GM12891 (cell line): ENCODE measurements at regions not wholly inside any gene's neighbourhood (a gene's known extent, or its start where the extent isn't known, plus 50 kb on each side); places are given as distances from the start of the nearest gene placed in this dataset.
"Not testable (repeated sequence)": the region's sequence is repeated elsewhere in the genome, so short reads cannot be mapped to it uniquely, and the experiment has no call there.

Experiments used
- DNase-seq: peaks from one replicate; pipeline ENCODE4 v3.0.0; 2011; ENCODE audit warnings: low spot score; ENCODE audit not compliant: insufficient read length
- FAIRE-seq: peaks from 2 replicates; lab custom pipeline; 2011; peaks lifted over from hg19 to GRCh38; lab: Jason Lieb, UNC
- PAX5 ChIP-seq: IDR thresholded peaks from 2 replicates; pipeline ENCODE4 v1.6.1; 2011; ENCODE audit warnings: low read length, moderate library complexity, mild to moderate bottlenecking; ENCODE audit not compliant: insufficient read depth, severe bottlenecking
- POLR2A ChIP-seq: IDR thresholded peaks from 2 replicates; pipeline ENCODE4 v1.6.1; 2011; ENCODE audit warnings: low read depth, low read length, control low read depth
- POLR2AphosphoS5 ChIP-seq: IDR thresholded peaks from 2 replicates; pipeline ENCODE4 v1.6.1; 2011; ENCODE audit warnings: low read depth, low read length, control low read depth
- POU2F2 ChIP-seq: IDR thresholded peaks from 2 replicates; pipeline ENCODE4 v1.6.1; 2011; ENCODE audit warnings: low read depth, mild to moderate bottlenecking, control low read depth, low read length, moderate library complexity
- SPI1 ChIP-seq: IDR thresholded peaks from 2 replicates; pipeline ENCODE4 v1.6.1; 2011; ENCODE audit warnings: low read depth, low read length, control low read depth
- TAF1 ChIP-seq: IDR thresholded peaks from 2 replicates; pipeline ENCODE4 v1.6.1; 2011; ENCODE audit warnings: low read depth, low read length, control low read depth

DNA sequence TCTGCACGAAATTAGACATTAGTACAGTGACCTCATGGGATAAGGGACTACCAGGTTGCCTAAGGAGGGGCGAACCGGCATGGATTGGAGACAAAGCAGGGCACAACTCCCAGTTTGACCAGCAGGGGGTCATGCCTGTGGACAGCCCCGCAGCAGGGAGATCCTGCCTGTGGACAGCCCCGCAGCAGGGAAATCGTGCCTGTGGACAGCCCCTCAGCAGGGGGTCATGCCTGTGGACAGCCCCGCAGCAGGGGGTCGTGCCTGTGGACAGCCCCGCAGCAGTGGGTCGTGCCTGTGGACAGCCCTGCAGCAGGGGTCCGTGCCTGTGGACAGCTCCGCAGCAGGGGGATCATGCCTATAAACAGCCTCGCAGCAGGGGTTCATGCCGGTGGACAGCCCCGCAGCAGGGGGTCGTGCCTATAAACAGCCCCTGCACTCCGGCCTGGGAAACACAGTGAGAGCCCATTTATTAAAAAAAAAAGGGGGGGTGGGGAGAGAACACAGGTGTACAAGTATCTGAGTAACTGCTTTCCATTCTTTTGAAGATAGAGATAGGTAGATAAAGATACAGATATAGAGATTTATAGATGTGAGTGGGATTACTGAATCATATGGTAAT, 176.5 kb downstream of the FOXD4L6 start:
- not testable (repeated sequence) for FAIRE-seq, DNase-seq

DNA sequence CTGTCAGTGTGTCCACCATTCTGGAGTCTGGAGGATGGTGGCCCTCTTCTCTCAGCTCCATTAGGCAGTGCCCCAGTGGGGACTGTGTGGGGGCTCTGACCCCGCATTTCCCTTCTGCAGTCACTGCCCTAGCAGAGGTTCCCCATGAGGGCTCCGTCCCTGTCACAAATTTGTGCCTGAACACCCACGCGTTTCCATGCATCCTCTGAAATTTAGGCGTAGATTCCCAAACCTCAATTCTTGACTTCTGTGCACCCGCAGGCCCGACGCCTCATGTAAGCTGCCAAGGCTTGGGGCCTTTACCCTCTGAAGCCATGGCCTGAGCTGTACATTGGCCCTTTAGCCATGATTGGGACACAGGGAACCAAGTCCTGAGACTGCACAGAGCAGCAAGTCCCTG, 182.3 kb downstream of the FOXD4L6 start:
- not testable (repeated sequence) for FAIRE-seq

DNA sequence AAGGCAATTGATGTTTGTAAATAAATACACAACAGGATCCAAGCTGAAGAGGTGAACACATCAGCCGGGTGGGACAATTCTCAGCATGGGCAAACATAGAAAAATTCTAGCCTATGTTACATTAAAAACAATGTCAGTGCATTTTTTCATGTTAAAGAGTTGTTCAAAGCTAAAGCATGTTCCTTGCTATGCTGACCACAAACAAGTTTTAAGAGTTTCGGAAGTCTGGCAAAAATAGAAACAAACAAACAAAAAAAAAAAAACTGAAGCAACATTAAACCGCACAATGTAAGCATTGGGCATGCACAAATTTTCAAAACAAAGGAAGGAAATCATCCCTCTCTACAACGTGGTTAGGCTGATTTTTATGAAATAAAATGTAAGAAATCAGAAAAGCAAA, 185.8 kb downstream of the FOXD4L6 start:
- DNase-seq, FAIRE-seq: not testable (repeated sequence)

More for the DNA sequence above, 182.3 kb downstream of the FOXD4L6 start:
- not testable (repeated sequence) for DNase-seq

DNA sequence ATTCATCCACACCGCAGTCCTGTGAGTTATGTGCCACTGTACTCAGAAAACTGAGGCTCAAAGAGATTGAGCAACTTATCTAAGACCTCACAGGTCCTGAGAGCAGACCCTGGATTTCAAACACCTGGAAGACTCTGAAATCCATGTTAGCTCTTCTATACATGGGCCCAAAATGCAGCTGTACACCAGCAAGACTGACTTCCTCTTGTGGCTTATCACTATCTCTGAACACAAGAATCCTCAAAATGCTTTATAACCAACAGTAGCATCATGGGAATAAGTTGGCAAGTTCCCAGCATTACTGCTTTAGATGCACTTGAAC, 188.6 kb downstream of the FOXD4L6 start:
- not testable (repeated sequence) for DNase-seq, FAIRE-seq

DNA sequence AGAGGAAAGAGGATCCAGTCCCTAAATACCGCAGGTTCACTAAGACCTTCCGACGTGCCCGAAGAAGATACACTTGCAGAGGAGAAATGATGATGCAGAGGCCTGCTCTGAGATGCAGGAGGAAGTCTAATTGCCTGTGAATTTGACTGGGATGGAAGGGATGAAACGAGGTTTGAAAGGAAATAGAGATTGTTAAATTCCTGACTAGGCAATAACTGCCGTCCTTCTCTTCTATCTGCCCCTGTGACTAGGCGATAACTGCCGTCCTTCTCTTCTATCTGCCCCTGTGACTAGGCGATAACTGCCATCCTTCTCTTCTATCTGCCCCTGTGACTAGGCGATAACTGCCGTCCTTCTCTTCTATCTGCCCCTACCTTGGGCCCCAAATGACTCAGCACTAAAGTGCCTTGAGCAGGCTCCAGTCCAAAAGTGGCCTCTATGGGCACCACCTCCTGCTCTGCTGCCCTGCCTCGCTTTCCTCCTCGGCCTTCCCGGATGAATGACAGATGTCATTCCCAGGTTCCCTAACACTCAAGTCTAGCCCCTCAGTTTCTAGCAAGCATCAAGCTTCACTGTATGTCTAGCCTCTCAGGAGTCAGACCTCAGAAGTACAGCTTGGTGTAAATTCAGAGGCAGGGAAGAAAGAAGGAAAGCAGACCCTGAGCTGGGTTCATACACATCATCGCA, 189.1 kb downstream of the FOXD4L6 start:
- not testable (repeated sequence) for FAIRE-seq, DNase-seq

DNA sequence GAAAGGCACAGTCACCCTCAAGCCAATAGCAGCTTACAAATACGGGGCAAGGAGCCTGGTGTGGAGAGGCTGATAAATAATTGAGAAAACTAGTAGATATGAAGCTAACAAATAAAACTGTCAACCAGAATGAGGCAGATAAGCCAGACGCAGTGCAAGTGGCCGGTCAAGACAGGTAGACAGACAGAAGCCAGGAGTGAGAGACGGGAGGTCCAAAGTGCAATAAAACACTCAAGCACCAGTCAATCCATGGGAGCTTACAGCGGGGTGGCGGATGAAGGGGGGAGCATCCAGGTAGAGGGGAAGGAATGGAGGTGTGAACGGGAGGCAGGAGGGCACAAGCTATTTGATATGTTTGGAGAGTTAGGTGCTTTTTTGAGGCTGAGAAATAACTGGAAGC, 193.1 kb downstream of the FOXD4L6 start:
- TF ChIP-seq SPI1 (no peak), TAF1 (no peak), POLR2AphosphoS5 (no peak), POLR2A (no peak), POU2F2 (no peak), PAX5 (no peak)
- FAIRE-seq = no peak
- DNase-seq = no peak

DNA sequence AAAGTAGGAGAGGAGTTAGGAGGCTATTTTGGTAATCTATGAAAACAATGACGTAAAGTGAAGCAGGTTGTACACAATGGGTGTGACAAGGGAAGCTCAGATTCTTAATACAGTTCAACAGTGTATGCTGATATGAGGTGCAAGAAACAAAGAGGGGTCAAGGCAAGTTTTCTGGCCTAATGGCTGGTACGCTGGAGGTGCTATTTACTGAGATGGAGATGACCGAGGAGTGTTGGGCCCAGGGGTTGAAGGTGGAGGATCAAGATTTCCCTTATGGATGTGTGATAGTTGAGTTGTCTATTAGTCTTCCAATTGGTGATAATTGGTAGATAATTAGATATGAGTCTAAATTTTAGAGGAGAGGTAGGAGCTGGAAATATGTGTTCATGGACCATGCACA, 194.0 kb downstream of the FOXD4L6 start:
- not testable (repeated sequence) for FAIRE-seq, DNase-seq

DNA sequence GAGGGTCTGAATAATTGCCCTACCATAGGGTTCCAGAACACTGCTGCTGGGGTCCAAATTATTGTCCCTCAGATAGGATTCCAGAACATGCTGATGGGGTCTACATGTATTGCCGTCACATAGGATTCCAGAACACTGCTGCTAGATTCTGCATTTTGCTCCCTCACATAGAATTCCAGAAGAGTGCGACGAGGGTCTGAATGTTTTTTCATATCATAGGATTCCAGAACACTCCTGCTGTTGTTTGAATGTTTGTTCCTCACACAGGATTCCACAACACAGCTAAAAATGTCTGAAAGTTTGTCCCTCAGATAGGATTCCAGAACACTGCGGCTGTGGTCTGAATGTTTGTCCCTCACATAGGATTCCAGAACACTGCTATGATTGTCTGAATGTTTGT, 198.1 kb downstream of the FOXD4L6 start:
- FAIRE-seq, DNase-seq: not testable (repeated sequence)

DNA sequence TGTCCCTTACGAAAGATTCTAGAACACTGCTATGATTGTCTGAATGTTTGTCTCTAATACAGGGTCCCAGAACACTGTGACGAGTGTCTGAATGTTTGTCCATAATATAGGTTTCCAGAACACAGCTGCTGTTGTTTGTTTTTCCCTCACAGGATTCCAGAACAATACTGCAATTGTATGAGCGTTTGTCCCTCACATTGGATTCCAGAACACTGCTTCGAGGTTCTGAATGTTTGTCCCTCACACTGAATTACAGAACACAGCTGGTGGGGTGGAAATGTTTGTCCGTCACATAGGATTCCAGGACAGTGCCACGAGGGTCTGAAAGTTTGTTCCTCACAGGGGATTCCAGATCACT, 199.0 kb downstream of the FOXD4L6 start:
- DNase-seq, FAIRE-seq: not testable (repeated sequence)

DNA sequence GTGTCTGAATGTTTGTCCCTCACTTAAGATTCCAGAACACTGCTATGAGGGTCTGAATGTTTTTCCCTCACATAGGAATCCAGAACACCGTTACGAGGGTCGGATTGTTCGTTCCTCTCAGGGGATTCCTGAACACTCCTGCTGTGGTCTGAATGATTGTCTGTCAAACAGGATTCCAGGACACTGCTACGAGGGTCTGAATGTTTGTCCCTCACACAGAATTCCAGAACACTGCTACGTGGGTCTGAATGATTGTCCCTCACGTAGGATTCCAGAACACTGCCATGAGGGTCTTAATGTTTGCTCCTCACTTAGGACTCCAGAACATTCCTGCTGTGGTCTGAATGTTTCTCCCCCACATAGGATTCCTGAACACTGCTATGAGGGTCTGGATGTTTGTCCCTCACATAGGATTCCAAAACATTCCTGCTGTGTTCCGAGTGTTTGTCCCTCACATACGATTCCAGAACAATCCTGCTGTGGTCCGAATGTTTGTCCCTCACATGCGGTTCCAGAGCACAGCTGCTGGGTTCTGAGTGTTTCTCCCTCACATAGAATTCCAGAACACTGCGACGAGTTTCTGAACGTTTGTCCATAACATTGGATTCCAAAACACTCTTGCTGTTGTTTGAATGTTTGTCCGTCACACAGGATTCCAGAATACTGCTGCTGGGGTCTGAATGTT, 199.5 kb downstream of the FOXD4L6 start:
- DNase-seq (no peak), FAIRE-seq (no peak)
- TF ChIP-seq TAF1 (no peak), POU2F2 (no peak), POLR2AphosphoS5 (no peak), SPI1 (no peak), PAX5 (no peak), POLR2A (no peak)

DNA sequence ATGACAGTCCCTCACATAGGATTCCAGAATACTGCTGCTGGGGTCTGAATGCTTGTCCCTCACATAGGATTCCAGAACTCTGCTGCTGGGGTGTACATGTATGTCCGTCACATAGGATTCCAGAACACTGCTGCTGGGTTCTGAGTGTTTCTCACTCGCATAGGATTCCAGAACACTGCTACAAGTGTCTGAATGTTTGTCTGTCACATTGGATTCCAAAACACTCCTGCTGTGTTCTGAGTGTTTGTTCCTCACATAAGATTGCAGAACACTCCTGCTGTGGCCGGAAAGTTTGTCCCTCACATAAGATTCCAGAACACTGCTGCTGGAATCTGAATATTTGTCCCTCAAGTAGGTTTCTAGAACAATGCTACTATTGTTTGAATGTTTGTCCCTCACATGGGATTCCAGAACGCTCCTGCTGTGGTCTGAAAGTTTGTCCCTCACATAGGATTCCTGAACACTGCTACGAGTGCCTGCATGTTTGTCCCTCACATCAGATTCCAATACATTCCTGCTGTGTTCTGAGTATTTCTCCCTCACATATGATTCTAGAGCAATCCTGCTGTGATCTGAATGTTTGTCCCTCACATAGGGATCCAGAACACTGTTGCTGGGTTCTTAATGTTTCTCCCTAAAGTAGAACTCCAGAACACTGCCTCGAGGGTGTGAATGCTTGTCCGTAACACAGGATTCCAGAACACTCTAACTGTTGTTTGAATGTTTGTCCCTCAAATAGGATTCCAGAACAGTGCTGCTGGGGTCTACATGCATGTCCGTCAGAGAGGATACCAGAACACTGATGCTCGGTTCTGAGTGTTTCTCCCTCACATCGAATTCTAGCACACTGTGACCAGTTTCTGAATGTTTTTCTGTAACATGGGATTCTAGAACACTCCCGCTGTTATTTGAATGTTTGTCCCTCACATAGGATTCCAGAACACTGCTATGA, 200.4 kb downstream of the FOXD4L6 start:
- TF ChIP-seq PAX5 (no peak), POLR2AphosphoS5 (no peak)
- FAIRE-seq = no peak
- DNase-seq = no peak

DNA sequence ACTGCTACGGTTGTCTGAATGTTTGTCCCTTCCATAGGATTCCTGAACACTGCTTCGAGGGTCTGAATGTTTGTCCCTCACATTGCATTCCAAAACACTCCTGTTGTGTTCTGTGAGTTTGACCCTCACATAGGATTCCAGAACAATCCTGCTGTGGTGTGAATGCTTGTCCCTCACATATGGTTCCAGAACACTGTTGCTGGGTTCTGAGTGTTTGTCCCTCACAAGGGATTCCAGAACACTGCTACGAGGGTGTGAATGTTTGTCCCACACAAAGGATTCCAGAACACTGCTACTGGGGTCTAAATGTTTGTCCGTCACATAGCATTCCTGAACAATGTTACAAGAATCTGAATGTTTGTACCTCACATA, 201.2 kb downstream of the FOXD4L6 start:
- DNase-seq = no peak
- no peak for FAIRE-seq
- TF ChIP-seq PAX5 = no peak
